Head of caudate nucleus (tissue), 42 donors: ENCODE measurements at regions not wholly inside any gene's neighbourhood (a gene's known extent, or its start where the extent isn't known, plus 50 kb on each side); places are given as distances from the start of the nearest gene placed in this dataset.
A peak's percentile ranks its signal among the peaks of the same experiment; 100 is the strongest.

Source experiments
- DNase-seq, 42 donors: peaks; one replicate each; pipeline versions ENCODE4 v3.0.0 to v3.0.0-alpha.2; 2020 to 2021; ENCODE audit warnings: mixed read lengths in 7 of 42
- intact Hi-C: fragments of 100-400 bp; cut with DNase I; formaldehyde crosslinking; loops from one replicate; pipeline ENCODE4 v1.15.0; 2022

GRCh38 chr18:22099925-22100324 lies 69.5 kb upstream of the GATA6 start:
- intact Hi-C loops: no loop called here

GRCh38 chr18:22101731-22102130 lies 67.7 kb upstream of the GATA6 start:
- intact Hi-C loops: no loop called here
- DNase-seq: peak in 1 of 42 donors; percentile 16

More at GRCh38 chr18:22099925-22100324, 69.5 kb upstream of the GATA6 start:
- no peak for DNase-seq

- intact Hi-C loops: no loop called here
- no peak for DNase-seq
These were observed 66.3 kb upstream of the GATA6 start for GRCh38 chr18:22102953-22103646.

- DNase-seq: no peak
- intact Hi-C loops: no loop called here
These were observed 65.8 kb upstream of the GATA6 start for GRCh38 chr18:22103647-22104031.

- intact Hi-C loops: no loop called here
- DNase-seq: no peak
These were observed 62.7 kb upstream of the GATA6 start for GRCh38 chr18:22106536-22107292.

GRCh38 chr18:22108674-22109073 lies 60.7 kb upstream of the GATA6 start:
- no peak for DNase-seq
- intact Hi-C loops: no loop called here

- intact Hi-C loops: no loop called here
- DNase-seq: no peak
These were observed 59.9 kb upstream of the GATA6 start for GRCh38 chr18:22109535-22109934.

- no peak for DNase-seq
- intact Hi-C loops: no loop called here
These were observed 58.9 kb upstream of the GATA6 start for GRCh38 chr18:22110461-22110924.

- no peak for DNase-seq
- intact Hi-C loops: no loop called here
These were observed 57.2 kb upstream of the GATA6 start for GRCh38 chr18:22112215-22112614.

- DNase-seq: no peak
- intact Hi-C loops: no loop called here
These were observed 56.1 kb upstream of the GATA6 start for GRCh38 chr18:22113144-22113844.

GRCh38 chr18:22114526-22115321 lies 54.7 kb upstream of the GATA6 start:
- no peak for DNase-seq
- intact Hi-C loops: no loop called here

GRCh38 chr18:22115573-22115972 lies 53.8 kb upstream of the GATA6 start:
- intact Hi-C loops: no loop called here
- no peak for DNase-seq
